Mucosa of descending colon (tissue), 3 donors: ENCODE measurements at regions not wholly inside any gene's neighbourhood (a gene's known extent, or its start where the extent isn't known, plus 50 kb on each side); places are given as distances from the start of the nearest gene placed in this dataset.
A peak's percentile ranks its signal among the peaks of the same experiment; 100 is the strongest.

ENCODE experiments used
- ATAC-seq: fragments of 200-7000 bp; cut with Tn5 transposase; one replicate; pipeline ENCODE4 v1.9.1; 2020; ENCODE audit warnings: mild to moderate bottlenecking, moderate library complexity
- DNase-seq, 3 donors: peaks; one replicate each; pipeline ENCODE4 v3.0.0-alpha.2; 2020
- H3K36me3 ChIP-seq: fragments of 200-600 bp; one replicate; pipeline ENCODE4 v1.8.0; 2021; ENCODE audit warnings: low read depth, mild to moderate bottlenecking
- H3K4me1 ChIP-seq: fragments of 200-600 bp; one replicate; pipeline ENCODE4 v1.8.0; 2021; ENCODE audit warnings: low read depth, mild to moderate bottlenecking
- H3K4me3 ChIP-seq: fragments of 200-600 bp; one replicate; pipeline ENCODE4 v1.8.0; 2021; ENCODE audit warnings: mild to moderate bottlenecking
- H3K9me3 ChIP-seq: fragments of 200-600 bp; one replicate; pipeline ENCODE4 v1.8.0; 2021; ENCODE audit warnings: mild to moderate bottlenecking
- intact Hi-C, 2 donors: fragments of 100-400 bp; cut with DNase I in 1 of 2; cut with micrococcal nuclease in 1 of 2; formaldehyde crosslinking; loops; one replicate each; pipeline versions ENCODE4 v1.11.0 to v1.11.1; 2022; cut with DNase I, micrococcal nuclease
- TF ChIP-seq, protein P1 (sequence below): fragments of 200-600 bp; IDR thresholded peaks from one replicate; pipeline ENCODE4 v1.8.0; 2022; ENCODE audit warnings: antibody characterized with exemption, mild to moderate bottlenecking
- donor health status: DM: no; HTN: no; CAD: no; lungs with moderate emphysema.
- donor health status: DM: no; HTN: no; CAD: no.
- donor health status: DM: no; HTN: yes; CAD: no.

DNA sequence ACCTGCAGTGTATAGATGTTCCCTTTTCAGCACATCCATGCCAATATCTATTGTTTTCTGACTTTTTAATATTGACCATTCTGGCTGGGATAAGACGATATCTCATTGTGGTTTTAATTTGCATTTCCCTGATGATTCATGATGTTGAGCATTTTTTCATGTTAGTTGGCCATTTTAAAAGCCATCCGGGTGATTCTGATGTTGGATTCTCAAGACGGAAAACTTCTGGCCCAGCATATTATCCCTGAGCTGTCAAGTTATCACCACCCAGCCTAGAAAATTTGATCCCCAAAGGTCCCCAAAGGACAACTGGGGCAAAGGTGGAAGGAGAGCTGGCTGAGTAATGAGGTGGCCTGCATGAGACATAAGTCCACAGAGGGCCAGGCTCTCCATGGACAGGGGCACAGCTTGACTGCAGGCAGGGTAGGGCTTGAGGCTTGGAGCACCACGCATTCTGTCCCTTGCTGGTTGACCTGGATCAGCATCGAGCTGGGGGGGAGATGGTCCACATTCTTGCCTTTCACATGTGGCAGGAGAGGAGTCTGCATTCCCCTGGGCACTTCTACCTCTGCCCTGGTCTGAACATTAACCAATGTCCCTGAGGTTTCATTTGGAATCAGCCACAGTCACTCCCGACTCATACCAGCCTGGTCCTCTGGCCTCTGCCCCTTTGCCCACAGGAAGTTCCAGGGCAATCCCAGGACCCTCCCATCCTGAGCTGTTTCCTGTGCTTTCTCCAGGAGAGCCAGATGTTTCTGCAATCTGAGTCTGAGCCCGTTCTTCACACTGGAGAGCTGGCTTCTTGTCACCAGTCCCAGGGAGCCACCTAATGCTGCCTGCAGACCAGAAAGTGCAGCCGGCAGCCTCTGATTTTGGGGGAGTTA is 69.2 kb downstream of the ISG20 start:
- ATAC-seq (no peak), DNase-seq (no peak)
- Histone ChIP-seq H3K4me3 (no peak overlapping the region), H3K9me3 (no peaks in the 10 kb centered on the region), H3K4me1 (peaks cover 2% of the 10 kb centered on the region), H3K36me3 (no peaks in the 10 kb centered on the region)
- TF ChIP-seq, protein P1, sequence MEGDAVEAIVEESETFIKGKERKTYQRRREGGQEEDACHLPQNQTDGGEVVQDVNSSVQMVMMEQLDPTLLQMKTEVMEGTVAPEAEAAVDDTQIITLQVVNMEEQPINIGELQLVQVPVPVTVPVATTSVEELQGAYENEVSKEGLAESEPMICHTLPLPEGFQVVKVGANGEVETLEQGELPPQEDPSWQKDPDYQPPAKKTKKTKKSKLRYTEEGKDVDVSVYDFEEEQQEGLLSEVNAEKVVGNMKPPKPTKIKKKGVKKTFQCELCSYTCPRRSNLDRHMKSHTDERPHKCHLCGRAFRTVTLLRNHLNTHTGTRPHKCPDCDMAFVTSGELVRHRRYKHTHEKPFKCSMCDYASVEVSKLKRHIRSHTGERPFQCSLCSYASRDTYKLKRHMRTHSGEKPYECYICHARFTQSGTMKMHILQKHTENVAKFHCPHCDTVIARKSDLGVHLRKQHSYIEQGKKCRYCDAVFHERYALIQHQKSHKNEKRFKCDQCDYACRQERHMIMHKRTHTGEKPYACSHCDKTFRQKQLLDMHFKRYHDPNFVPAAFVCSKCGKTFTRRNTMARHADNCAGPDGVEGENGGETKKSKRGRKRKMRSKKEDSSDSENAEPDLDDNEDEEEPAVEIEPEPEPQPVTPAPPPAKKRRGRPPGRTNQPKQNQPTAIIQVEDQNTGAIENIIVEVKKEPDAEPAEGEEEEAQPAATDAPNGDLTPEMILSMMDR, result no peak
- intact Hi-C loops, result no loop called here

DNA sequence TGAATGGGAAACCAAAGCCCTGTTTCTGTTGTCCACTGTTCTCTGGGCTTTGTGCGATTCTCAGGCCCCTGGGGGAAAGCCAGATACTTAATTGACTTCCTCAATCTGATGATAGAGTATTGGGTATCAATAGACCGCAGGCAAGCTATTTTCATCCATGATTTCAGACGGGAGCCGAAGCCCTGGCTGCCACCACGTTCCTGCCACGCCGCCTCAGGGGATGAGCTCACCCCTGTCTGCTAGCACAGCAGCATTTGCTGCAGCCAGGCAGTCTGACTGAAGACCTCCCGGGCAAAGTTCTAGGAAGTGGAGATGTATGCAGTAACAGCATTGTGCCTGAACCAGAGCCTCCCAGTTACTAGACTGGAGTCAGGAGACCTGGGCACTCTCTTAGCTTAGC is 69.8 kb downstream of the ISG20 start:
- TF ChIP-seq, protein P1, result no peak
- Histone ChIP-seq H3K4me1 (peaks cover 2% of the 10 kb centered on the region), H3K4me3 (no peak overlapping the region), H3K9me3 (no peaks in the 10 kb centered on the region), H3K36me3 (no peaks in the 10 kb centered on the region)
- intact Hi-C loops, result no loop called here
- DNase-seq (peak in 1 of 3 donors; percentile 7), ATAC-seq (no peak)

DNA sequence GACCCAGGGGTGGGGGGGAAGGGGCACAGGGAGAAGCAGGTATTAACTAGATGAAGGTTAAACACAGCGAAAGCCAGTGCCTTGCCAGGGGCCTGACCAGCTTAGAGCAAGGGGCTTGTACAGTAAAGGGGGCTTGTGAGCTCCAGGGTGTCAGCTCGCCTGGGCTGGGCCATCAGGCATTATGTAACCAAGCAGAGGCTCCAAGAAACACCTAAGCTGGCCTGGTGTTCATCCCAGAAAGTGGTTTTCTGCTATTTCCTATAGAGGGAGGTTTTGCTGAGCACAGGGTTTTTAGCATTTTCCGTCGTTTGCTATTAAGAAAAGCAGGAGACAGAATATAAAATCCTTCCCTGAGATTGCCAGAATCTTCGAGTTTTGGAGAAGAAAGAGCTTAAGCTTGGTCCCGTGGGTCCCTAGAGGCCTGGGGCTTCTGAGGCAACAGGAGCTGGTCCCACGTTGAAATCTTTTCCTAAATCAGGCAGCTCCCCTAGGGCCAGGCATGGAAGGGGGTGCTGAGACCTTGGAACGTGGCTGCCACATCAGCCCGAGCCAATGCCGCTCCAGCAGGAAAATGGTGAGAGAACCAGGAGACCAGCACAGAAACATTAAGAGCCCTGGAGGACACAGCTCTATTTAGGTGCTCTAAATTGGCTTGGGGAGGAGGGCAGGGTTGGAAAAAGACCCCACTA is 71.4 kb downstream of the ISG20 start:
- intact Hi-C loops, result no loop called here
- no peaks in the 10 kb centered on the region for H3K9me3 ChIP-seq

DNA sequence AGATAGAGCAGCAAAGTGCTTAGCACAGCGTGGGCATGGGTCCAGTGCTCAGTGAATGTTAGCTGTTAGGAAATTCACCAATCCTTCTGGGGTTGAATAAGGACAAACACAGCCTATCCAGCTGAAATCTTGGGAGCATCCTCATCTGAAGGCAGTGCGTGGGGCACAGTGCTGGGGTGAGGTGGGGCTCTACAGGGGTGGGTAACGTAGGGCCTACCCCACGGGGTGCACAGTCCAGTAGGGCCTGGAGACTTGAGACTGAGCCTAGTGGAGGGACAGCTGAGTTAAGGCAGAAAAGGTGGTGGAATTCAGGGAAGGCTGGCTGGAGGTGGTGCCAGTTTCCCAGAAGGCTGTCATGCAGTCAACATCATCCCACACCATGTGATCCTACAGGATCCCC is 73.0 kb downstream of the ISG20 start:
- no peak for DNase-seq
- Histone ChIP-seq H3K9me3 (no peaks in the 10 kb centered on the region), H3K4me1 (no peaks in the 10 kb centered on the region), H3K4me3 (no peak overlapping the region), H3K36me3 (no peaks in the 10 kb centered on the region)
- TF ChIP-seq, protein P1, result no peak
- ATAC-seq, result no peak
- intact Hi-C loops, result no loop called here

More for the DNA sequence above, 71.4 kb downstream of the ISG20 start:
- TF ChIP-seq, protein P1, result no peak
- no peaks in the 10 kb centered on the region for H3K4me1 ChIP-seq
- H3K36me3 ChIP-seq, result no peaks in the 10 kb centered on the region
- DNase-seq (no peak), ATAC-seq (no peak)
- H3K4me3 ChIP-seq, result no peak overlapping the region

DNA sequence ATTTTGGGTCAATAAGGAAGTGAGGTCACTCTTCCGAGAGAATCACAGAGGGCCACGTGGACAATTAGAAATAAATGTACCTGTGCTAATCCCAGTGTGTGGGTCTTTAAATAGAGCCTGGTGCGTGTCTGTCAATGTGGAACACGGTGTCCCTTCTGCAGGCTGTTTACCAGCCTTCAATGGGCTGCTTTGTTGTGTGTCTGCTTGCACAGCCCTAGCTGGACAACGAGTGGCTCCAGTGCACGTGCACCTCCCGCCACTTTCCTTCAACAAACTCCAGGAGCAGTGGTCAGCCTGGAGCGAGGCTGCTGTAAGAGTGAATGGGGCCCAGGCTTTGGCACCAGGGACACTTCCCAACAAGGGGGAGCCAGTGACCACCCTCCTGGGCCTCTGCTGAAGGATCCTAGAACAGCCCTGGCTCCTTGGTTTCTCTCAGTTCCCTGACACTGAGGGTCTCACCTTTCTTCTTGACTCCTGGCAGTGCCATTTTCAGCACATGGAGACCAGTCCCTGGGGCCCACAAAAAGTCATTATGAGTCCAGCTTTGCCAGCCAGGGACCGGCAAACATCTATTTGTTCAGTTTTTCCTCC is 76.1 kb downstream of the ISG20 start:
- Histone ChIP-seq H3K36me3 (no peaks in the 10 kb centered on the region), H3K4me1 (no peaks in the 10 kb centered on the region), H3K9me3 (no peaks in the 10 kb centered on the region), H3K4me3 (no peak overlapping the region)
- intact Hi-C loops, result no loop called here
- TF ChIP-seq, protein P1, result no peak
- no peak for ATAC-seq
- no peak for DNase-seq
